Suppressor macrophage treated with lipopolysaccharide for 1 hour (primary cell): ENCODE measurements at regions not wholly inside any gene's neighbourhood (a gene's known extent, or its start where the extent isn't known, plus 50 kb on each side); places are given as distances from the start of the nearest gene placed in this dataset.

Experiments
- DNase-seq, 3 donors: peaks; one replicate each; pipeline ENCODE4 v3.0.0-alpha.2; 2020 to 2022

DNA sequence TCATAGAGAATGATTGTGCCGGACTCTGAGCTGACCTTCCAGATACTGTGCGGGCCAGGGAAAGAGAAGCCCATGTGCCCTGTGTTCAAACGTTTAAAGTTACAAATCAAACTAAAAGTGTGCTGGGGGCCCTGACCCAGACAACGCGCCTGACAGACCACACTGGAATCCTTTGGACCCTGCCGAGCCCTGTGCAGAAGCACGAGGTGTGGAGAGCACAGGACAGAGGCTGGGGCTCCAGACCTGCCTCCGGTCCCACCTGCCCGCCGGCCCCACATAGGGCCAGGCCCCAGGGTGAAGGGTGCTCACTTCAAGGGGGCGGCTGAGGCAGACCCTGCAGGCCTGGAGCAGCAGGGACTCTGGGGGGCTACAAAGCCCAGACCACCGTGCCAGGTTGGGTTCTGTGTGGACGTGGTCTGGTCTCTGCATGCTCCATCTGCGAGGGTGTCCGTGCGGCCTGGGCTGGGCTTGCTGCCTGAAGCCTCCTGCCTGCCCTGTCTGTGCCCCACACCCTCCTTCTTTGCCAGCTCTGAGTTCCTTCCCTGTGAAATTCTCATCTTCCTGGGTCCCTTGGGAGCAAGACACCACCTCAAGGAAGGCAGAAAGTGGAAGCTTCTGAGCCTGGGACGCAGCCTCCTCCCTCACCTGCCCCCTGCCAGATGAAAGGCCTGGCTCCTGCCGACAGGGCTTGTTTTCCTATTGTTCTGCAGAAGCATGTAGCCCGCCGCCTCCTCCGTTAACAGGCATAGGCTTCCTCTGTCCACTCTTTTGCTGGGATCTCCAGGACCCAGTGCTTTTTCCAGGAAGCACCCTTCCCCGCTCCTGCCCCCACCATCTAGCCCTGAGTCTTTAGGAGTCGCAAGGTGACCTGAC lies 186.2 kb downstream of the ERMARD start:
- no peak for DNase-seq

DNA sequence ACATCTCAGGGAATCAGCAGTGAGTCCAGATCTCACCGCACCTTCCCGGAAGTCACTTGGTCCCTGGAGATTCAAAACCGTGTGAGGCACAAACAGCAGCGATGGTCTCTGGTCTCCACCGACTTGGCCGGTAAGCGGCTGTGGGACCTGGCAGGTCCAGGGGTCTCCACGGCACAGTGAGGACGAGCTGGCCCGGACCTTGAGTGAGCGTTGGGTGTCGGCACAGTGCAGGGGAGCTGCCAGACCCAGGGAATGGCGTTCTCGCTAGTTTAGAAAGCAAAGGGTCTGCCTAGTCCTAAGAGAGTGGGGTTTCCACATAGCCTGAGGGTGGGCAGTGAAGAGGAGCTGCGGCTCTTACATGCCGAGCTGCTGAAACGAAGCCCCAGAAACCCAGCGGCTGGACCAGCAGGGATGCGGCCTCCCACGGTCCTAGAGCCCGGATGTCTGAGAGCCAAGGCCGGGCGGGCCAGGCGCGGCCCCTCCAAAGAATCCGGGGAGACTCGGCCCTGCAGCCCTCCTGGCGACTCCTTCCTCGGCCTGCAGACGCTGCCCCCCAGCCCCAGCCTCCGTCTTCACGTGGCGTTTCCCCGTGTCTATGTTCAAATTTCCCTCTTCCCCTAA lies 185.0 kb downstream of the ERMARD start:
- no peak for DNase-seq

DNA sequence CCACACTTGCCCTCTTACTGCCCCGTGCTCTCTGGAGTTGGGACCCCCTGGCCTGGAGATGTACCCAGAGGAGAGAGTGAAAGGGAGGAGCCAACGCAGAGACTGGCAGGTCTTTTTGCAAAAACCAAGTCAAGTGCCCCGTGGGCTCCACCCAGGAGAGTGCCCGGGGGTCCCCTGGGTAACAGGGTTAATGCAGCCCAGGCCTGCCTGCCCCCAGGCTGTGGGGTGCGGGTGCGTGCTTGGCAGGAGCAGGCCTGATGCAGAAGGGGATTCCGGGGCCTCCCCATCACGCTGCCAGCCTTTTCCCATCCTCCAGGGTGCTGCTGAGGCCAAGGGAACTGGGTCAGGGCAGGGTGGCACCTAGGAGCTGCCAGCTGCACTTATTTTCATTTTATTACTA lies 184.4 kb downstream of the ERMARD start:
- DNase-seq: no peak

DNA sequence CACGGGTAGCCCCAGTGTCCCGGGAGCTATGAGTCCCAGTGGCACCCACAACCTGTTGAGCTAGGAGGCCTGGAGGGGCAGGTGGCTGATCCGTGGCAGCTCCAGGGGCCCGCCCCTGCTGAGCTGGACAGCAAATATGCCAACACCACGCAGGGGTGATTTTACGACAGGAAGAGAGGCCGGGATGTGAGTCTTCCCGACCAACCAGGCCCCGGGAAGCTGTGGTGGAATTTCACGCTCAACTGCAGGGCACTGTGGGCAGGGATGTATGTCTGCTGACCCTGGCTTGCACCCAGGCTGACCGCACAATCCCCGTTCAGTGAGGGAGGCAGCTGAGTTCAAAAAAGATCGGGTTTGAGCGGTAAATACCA lies 183.9 kb downstream of the ERMARD start:
- no peak for DNase-seq

DNA sequence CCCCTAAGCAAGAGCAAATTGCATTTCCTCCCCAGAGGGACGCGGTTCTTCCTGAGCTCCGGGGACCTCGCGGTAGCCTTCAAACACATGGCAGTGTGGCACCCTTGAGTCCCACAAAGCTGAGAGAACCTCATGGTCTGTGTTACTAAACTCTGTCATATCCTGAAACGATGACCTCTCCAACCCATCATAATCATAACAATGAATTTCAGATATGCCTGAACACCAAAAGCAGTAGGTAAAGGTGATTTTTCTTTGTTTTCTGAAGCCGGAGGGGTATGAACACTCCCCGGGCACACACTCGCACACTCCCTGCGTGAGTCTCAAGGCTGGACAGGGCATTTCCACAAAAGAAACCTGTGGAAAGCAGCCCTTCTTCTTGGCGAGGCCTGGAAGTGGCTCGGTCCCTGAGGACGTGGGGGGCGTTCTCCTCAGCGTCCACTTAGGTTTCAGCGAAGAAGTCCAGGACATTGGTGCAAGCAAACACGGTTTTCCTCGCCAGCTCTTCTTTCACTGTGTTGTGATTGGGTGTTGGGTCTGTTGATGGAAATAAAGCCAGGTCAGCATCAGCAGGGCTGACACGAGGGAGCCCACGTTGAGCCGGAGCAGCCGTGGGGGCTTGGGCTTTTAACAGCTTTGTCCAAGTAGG lies 183.4 kb downstream of the ERMARD start:
- no peak for DNase-seq

DNA sequence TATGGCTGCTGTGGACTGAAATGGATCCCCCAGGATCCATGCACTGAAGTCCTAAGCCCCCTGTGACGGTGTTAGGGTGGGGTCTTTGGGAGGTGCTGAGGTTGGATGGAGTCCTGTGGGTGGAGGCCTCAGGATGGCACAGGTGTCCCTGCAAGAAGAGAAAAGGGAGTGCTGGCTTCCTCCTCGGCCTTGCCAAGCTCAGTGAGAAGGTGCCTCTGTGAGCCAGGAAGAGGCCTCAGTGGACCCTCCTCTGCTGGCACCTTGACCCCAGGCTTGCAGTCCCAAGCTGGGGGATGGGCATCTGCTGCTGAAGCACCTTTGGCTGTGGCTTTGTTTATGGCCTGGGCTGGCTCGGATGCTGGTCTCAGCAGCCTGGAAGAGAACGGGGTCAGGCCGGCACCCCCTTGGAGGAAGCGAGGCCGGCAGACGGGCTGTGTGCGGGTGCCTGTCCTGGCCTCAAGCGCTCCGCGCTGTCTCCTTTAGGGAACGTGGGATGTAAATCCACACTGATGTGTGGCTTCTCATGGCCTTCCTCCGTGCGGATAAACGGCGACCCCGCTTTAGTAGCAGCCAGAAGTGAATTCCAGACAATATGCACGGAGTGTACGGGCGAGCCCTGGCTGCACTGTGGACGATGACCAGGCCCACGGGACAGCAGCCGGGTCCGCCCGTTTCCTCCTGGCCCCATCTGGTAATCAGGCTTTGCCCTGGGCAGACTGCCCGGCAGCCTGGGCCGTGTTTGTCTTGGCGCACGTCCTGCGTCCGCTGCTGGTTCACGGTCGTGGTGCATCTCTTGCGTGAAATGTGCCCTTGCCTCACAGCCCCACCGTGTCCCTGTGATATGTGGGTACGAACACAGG lies 182.6 kb downstream of the ERMARD start:
- no peak for DNase-seq

DNA sequence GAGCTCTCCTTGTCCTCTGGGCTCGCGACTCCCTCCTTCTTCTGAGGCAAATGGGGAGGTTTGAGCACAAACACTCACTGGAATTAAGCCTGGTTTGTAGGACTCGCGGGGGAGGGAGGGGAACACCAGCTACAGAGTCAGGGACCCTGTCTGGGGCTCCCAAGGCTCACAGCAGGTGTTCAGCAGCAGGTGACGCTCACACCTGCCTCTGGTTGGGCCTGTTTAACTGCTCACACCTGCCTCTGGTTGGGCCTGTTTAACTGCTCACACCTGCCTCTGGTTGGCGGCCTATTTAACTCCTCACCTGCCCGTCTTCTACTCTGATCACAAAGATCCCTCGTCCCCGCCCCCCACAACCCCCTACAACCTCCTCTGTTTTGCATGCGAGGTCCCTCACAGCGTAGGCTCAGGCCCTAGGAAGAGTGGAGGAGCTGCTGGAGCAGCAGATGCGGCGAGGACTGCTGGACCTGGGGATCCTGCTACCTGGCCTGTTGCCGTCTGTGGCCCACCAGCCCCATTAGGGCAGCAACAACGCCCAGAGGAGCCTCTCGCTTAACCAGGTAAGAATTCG lies 181.9 kb downstream of the ERMARD start:
- no peak for DNase-seq

DNA sequence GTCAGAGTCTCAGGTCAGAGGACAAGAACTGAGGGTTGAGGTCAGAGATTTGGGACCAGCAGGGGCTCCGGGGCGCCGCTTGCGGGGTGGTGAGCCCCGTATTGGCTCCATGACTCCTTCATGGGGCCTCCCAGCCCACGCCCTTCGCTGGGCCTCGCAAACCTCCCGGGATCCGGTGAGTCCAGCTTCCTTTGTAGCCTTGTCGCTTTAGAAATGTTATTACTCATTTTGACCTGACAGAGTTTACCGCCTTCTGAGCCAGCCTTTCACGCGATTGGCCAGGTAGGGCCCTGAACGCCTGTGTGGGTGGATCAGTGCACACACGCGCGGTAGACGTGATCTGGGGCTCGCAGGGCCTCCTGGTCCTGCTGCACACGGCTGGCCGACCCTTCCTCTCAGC lies 181.1 kb downstream of the ERMARD start:
- no peak for DNase-seq

DNA sequence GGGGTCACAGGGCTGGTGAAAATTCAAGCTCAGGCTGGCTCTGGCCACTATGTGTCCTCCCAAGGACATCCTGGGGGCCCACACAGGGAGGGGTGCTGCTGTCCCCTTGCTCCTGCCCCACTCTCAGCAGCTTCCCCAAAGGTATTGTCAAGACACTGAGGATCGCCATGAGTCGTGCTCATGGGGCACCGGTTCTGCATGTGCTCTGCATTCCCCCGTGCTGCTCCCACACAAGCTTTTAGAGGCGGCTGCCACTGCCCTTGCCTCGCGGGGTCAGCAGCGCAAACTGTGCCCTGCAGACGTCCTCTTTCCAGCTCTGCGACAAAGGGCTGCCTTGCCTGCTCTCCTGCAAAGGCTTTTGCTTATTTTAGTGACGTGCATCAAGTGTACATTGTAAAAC lies 179.8 kb downstream of the ERMARD start:
- no peak for DNase-seq

DNA sequence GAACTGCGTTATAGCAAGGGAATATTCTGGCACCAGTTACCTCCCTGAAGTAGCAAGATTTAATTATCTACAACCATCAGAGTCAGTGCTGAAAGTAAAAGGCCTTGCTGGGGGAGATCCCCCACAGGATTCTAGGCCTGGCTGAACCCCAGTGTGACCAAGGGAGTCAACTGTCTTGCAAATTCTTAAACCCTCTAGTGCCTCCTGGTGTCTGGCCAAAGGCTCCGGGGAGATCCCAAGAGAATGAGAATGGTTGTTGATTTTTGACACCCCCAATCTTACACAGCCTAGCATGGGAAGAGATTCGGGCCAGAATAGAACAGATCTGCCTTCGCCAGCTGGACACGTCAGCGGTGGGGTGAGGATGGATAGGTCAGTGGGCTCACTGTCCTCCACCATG lies 179.4 kb downstream of the ERMARD start:
- peak in 1 of 3 donors; percentile 9 for DNase-seq

DNA sequence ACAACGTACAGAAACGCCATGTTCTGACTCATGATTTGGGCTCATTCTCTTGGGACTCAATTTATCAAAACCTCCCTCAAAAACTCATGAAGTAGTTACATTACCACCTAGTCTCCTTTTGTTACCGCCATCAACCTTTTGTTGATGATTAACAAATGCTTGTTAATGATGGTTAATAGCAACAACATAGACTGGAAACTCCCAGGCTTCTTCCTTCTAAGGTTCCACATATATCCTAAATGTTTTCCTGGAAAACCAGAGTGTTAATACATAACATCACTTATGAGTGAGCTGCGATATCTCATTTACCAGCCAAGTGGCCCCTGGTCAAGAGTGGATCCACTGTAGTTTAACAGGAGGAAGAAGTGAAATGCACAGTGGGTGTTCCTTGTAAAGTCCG lies 176.3 kb downstream of the ERMARD start:
- DNase-seq: no peak

DNA sequence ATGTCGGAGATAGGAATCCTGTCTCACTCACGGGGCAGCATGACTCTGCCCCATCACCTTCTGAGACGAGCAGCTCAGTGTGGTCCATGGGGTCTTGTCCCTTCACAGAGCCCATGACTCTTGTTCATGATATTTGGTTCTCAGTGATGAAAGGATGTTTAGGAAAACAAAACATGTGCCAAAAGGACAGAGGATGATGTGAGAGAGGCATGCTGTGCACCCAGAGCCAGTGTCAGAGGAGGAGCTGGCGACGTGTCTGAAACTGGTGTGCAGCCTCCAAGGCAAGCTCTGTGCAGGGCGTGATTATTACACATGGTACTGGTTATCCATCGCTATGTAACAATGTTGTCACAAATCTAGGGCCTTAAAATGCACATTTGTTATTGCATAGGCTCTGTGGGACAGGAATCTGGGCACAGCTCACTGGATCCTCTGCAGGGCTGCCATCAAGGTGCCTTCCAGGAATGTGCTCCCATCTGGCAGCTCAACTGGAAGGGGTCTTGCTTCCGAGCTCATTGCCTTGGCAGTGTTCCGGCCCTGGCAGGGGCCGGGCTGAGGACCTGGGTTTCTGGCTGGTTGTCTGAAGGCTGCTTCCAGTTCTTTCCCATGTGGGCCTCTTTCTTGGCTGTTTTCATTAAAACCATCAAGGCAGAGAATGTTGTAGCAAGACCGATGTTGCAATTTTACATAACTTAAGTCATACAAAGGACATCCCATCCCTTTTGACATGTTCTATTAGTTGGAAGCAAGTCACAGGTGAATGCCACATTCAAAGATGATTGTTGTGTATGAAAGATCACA lies 175.4 kb downstream of the ERMARD start:
- DNase-seq: no peak

DNA sequence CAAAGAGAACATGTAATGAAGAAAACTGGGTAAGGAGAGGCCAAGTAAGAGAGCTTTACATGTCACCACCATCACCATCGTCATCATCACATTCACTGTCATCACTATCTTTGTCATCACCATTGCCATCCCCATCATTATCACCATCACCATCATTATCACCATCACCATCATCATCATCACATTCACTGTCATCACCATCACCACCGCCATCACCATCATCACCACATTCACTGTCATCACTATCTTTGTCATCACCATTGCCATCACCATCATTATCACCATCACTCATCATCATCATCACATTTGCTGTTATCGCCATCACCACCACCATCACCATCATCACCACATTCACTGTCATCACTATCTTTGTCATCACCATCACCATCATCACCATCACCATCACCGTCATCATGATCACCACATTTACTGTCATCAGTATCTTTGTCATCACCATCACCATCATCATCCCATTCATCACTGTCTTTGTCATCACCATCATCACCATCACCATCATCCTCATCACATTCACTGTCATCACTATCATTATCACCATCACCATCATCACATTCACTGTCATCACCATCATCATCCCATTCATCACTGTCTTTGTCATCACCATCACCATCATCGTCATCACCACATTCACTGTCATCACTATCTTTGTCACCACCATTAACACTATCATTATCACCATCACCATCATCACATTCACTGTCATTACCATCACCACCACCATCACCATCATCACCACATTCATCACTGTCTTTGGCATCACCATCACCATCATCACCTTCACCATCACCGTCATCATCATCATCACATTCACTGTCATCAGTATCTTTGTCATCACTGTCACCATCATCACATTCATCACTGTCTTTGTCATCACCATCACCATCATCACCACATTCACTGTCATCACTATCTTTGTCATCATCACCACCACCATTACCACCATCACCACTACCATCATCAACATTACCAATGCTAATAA lies 172.3 kb downstream of the ERMARD start:
- no peak for DNase-seq

DNA sequence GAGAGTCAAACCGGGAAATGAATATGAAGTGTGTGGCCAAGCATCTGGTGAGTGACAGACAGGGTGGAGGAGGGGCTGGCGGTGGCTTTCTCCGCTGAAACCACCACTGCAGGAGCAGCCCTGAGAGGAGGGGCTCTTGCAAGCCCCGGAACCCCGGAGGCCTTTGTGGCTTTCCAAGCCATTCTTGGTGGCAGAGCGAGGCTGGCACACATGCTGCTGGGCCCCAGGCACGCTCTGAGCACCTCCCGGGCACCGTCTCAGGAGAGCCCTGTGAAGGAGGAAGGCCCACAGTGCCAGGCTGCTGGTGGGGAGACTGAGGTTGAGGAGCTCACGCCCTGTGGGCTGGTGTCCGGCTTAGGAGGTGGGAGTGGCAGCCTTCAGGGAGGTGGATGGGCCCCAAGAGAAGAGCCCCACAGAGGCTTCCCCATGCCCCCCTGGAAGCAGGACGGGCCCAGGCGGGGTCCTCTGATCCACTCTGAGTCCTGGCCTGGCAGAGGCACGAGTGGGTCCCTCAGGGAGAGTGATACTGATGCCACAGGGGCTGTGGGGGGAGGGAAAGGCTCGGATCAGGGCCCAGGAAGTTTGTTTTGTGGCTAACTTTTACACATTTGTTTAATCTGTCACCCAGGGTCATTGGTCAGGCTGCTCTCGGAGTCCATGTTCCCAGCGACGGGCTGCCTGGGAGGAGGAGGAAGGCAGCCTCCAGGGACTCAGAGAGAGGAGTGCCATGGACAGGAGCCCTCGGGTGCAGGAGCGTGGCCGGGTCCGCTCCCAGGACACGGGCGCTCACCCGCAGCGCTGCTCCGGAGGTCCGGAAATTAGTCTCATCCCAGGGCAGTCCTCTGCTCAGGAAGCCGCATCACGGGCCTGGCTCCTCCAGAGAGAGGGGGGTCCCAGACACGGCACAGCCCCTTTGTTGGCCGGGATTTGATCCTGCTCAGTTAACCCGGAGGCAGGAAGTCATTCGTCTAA lies 170.7 kb downstream of the ERMARD start:
- no peak for DNase-seq

DNA sequence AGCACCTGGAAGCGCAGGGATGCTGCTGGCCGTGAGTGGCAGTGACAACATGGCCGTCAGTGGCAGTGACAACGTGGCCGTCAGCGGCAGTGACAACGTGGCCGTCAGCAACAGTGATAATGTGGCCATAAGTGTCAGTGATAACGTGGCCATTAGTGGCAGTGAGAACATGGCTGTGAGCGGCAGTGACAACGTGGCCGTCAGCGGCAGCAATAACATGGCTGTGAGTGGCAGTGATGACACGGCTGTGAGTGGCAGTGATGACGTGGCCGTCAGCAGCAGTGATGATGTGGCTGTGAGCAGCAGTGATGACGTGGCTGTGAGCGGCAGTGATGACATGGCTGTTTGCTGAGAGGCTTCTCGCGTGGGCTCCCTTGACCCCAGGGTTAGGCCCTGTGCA lies 169.8 kb downstream of the ERMARD start:
- no peak for DNase-seq

DNA sequence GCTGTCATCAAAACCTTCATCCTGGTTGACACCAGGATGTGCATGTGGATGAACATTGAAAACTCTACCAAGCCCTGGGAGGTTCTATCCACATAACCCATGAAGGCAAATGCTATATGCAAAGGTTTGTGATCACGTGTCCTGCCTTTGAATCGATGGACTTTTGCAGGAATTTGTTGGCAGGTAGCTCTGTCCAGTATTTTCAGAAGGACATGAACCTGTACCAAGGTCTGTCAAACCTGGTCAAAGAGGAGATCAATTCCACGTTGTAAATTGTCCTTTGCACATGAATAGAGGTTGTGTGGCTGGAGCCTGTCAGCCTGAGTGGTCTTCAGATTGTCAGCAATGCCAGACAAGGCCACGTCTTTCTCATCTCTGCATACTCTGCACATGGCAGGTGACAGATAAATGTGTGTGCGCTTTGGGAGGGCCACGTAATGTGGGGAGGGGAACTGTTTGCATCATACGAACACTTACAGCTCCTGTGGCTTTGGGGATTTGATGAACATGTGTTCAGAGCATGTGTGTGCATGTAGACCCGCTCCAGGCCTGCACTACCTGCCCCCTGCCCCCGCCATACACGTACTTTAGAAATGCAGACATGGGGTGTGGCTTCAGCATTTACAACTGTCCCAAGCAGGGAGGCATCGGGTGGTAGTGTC lies 169.1 kb downstream of the ERMARD start:
- no peak for DNase-seq

DNA sequence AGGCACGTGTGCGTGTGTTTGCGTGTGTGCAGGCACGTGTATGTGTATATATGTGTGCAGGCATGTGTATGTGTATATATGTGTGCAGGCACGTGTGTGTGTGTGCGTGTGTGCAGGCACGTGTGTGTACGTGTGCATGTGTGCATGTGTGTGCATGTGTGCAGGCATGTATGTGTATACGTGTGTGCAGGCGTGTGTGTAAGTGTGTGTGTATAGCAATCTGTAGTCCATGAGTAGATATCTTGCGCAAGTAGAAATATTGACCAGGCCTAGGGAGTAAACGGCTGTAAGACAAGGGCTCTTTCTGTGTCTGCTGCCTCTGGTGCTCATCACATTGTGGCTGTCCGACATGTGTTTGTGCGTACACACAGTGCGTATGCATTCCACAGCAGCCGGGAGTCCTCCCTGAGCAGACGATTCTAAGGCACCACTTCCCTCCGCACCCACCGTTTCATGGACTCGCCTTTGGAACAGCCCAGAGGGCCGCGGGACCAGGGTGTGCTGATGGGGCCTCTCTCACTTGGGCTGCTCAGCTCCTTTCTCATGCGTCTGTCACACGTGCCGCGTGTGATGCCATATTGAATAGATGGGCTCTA lies 167.6 kb downstream of the ERMARD start:
- DNase-seq: no peak

DNA sequence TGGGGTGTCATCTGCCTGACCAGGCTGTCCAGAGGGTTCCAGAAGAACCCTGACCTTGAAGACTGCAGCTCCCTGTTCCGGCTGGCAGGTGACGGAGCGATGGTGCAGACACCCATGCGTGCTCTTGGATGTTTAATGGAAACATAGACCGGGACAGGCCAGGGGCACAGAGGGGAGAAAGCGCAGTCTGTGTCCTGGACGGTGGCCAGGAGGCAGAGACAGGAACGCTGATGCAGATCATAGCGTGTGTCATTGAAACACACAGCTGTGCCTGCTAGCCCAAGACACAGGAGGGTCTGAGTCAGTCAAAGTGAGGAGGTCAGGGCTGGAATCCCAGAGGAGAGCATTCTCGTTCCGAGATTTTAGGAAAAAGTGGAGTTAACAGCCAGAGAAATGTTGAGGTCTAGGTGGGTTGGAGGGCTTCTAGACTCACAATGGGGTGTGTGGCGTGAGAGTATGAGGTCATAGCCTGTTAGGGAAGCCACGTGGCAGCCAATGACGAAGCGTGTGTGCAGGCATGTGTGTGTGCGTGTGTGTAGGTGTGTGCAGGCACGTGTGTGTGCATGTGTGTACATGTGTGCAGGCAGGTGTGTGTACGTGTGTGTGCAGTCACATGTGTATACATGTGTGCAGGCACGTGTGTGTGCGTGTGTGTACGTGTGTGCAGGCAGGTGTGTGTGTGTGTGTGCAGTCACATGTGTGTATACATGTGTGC lies 167.0 kb downstream of the ERMARD start:
- DNase-seq: no peak
